Activated B cell treated with CpG ODN at 0.5 μM for 24 hours (primary cell): ENCODE measurements at regions not wholly inside any gene's neighbourhood (a gene's known extent, or its start where the extent isn't known, plus 50 kb on each side); places are given as distances from the start of the nearest gene placed in this dataset.

Experiments used
- ATAC-seq: fragments of 200-7000 bp; cut with Tn5 transposase; one replicate; pipeline ENCODE4 v1.10.0; 2021; ENCODE audit warnings: low read depth, mild to moderate bottlenecking, moderate library complexity
- CTCF ChIA-PET: fragments of 350-600 bp; sonication (Branson Sonifier 250); formaldehyde crosslinking; loops from one replicate; lab custom pipeline; 2021; ENCODE audit warnings: antibody characterized with exemption; lab: Charles Lee
- POLR2A ChIA-PET: fragments of 350-600 bp; sonication (Branson Sonifier 250); formaldehyde crosslinking; loops from one replicate; lab custom pipeline; 2021; ENCODE audit warnings: antibody characterized with exemption; lab: Charles Lee
- DNase-seq: peaks from one replicate; pipeline ENCODE4 v3.0.0; 2022
- H3K27ac Mint-ChIP-seq: one replicate; pipeline ENCODE4 v1.8.0; 2020; ENCODE audit warnings: mixed read lengths
- H3K27me3 Mint-ChIP-seq: one replicate; pipeline ENCODE4 v1.8.0; 2021; ENCODE audit warnings: mixed read lengths
- H3K36me3 Mint-ChIP-seq: one replicate; pipeline ENCODE4 v1.8.0; 2021; ENCODE audit warnings: low read depth, mixed read lengths
- H3K4me1 Mint-ChIP-seq: one replicate; pipeline ENCODE4 v1.8.0; 2021; ENCODE audit warnings: mixed read lengths
- H3K4me3 Mint-ChIP-seq: one replicate; pipeline ENCODE4 v1.8.0; 2020; ENCODE audit warnings: mild to moderate bottlenecking, mixed read lengths
- H3K9me3 Mint-ChIP-seq: one replicate; pipeline ENCODE4 v1.8.0; 2020; ENCODE audit warnings: mixed read lengths
- CTCF ChIP-seq: fragments of 200-600 bp; IDR thresholded peaks from one replicate; pipeline ENCODE4 v1.8.0; 2022; ENCODE audit warnings: antibody characterized with exemption, mild to moderate bottlenecking
- intact Hi-C: fragments of 100-400 bp; cut with micrococcal nuclease; formaldehyde crosslinking; loops from one replicate; pipeline ENCODE4 v1.15.1; 2024

GRCh38 chr3:157595259-157595658, 92.0 kb upstream of the VEPH1 start:
- ATAC-seq (no peak), DNase-seq (no peak)
- CTCF ChIA-PET, result interaction anchor here (2.3 kb wide), 1 partner anchor 11 kb away, joined by 8 read pairs; no protein-coding TSS in a partner anchor
- H3K9me3 Mint-ChIP-seq, result no peaks in the 10 kb centered on the region
- H3K27ac Mint-ChIP-seq, result no peak overlapping the region
- no peak overlapping the region for H3K4me3 Mint-ChIP-seq
- intact Hi-C loops, result no loop called here
- no peaks in the 10 kb centered on the region for H3K36me3 Mint-ChIP-seq
- H3K27me3 Mint-ChIP-seq, result peaks cover 8% of the 10 kb centered on the region
- no peaks in the 10 kb centered on the region for H3K4me1 Mint-ChIP-seq
- POLR2A ChIA-PET, result no interaction called here
- no peak for TF ChIP-seq CTCF

GRCh38 chr3:157594413-157594812, 91.2 kb upstream of the VEPH1 start:
- intact Hi-C loops, result no loop called here
- DNase-seq (no peak), ATAC-seq (no peak)
- Mint-ChIP-seq H3K4me3 (no peak overlapping the region), H3K36me3 (no peaks in the 10 kb centered on the region), H3K4me1 (no peaks in the 10 kb centered on the region), H3K27me3 (peaks cover 8% of the 10 kb centered on the region), H3K27ac (no peak overlapping the region), H3K9me3 (no peaks in the 10 kb centered on the region)
- POLR2A ChIA-PET, result no interaction called here
- CTCF ChIA-PET, result interaction anchor here (2.3 kb wide), 1 partner anchor 12 kb away, joined by 8 read pairs; no protein-coding TSS in a partner anchor
- no peak for TF ChIP-seq CTCF

GRCh38 chr3:157592769-157593168, 89.6 kb upstream of the VEPH1 start:
- Mint-ChIP-seq H3K36me3 (no peaks in the 10 kb centered on the region), H3K9me3 (no peaks in the 10 kb centered on the region), H3K27ac (no peak overlapping the region), H3K4me3 (no peak overlapping the region), H3K27me3 (peaks cover 8% of the 10 kb centered on the region), H3K4me1 (no peaks in the 10 kb centered on the region)
- ATAC-seq, result no peak
- ChIA-PET POLR2A (no interaction called here), CTCF (no interaction called here)
- no peak for DNase-seq
- intact Hi-C loops, result no loop called here
- no peak for TF ChIP-seq CTCF

GRCh38 chr3:157590273-157590672, 87.1 kb upstream of the VEPH1 start:
- no peak for TF ChIP-seq CTCF
- no peaks in the 10 kb centered on the region for H3K9me3 Mint-ChIP-seq
- ChIA-PET POLR2A (no interaction called here), CTCF (no interaction called here)
- intact Hi-C loops, result no loop called here
- no peak overlapping the region for H3K4me3 Mint-ChIP-seq
- H3K4me1 Mint-ChIP-seq, result no peaks in the 10 kb centered on the region
- ATAC-seq (no peak), DNase-seq (no peak)
- H3K27ac Mint-ChIP-seq, result no peak overlapping the region
- peaks cover 6% of the 10 kb centered on the region for H3K27me3 Mint-ChIP-seq
- no peaks in the 10 kb centered on the region for H3K36me3 Mint-ChIP-seq

GRCh38 chr3:157589211-157589610, 86.0 kb upstream of the VEPH1 start:
- POLR2A ChIA-PET, result no interaction called here
- no peaks in the 10 kb centered on the region for H3K9me3 Mint-ChIP-seq
- CTCF ChIA-PET, result no interaction called here

More at GRCh38 chr3:157589211-157589610, 86.0 kb upstream of the VEPH1 start:
- Mint-ChIP-seq H3K27ac (no peak overlapping the region), H3K27me3 (peaks cover 2% of the 10 kb centered on the region), H3K4me3 (no peak overlapping the region), H3K4me1 (no peaks in the 10 kb centered on the region), H3K36me3 (no peaks in the 10 kb centered on the region)
- no peak for TF ChIP-seq CTCF
- no peak for DNase-seq
- intact Hi-C loops, result no loop called here
- ATAC-seq, result no peak
